HL-60 (cell line): ENCODE measurements at regions not wholly inside any gene's neighbourhood (a gene's known extent, or its start where the extent isn't known, plus 50 kb on each side); places are given as distances from the start of the nearest gene placed in this dataset.
"Not testable (repeated sequence)": the region's sequence is repeated elsewhere in the genome, so short reads cannot be mapped to it uniquely, and the experiment has no call there.

Source experiments
- DNase-seq, 2 experiments: peaks; one replicate each; pipeline ENCODE4 v3.0.0-alpha.2; 2010 to 2020; ENCODE audit warnings: low read depth in 1 of 2, low spot score in 1 of 2
- H3K27ac ChIP-seq: fragments of 250-450 bp; sonication (Bioruptor Pico); replicated peaks from 2 replicates; pipeline ENCODE4 v1.5.1; 2020; ENCODE audit warnings: mild to moderate bottlenecking, moderate library complexity
- H3K27me3 ChIP-seq: fragments of 250-450 bp; sonication (Bioruptor Pico); 2 replicates; pipeline ENCODE4 v1.5.1; 2021; ENCODE audit warnings: mild to moderate bottlenecking, moderate library complexity; ENCODE audit not compliant: insufficient read depth, poor library complexity, severe bottlenecking
- H3K4me3 ChIP-seq: replicated peaks from 2 replicates; pipeline ENCODE4 v1.5.1; 2011; ENCODE audit warnings: mild to moderate bottlenecking, control low read depth, low read length; ENCODE audit not compliant: insufficient read depth
- CTCF ChIP-seq: IDR thresholded peaks from one replicate; pipeline ENCODE4 v1.5.1; 2011; ENCODE audit warnings: low read length, control low read depth, inconsistent platforms; ENCODE audit not compliant: insufficient read depth
- GABPA ChIP-seq: IDR thresholded peaks from 2 replicates; pipeline ENCODE4 v1.6.1; 2012; ENCODE audit warnings: low read depth
- POLR2AphosphoS5 ChIP-seq: IDR thresholded peaks from 2 replicates; pipeline ENCODE4 v1.6.1; 2012; ENCODE audit warnings: low read depth
- REST ChIP-seq: IDR thresholded peaks from 2 replicates; pipeline ENCODE4 v1.6.1; 2012; ENCODE audit warnings: low read depth; ENCODE audit not compliant: insufficient replicate concordance
- SPI1 ChIP-seq: IDR thresholded peaks from 2 replicates; pipeline ENCODE4 v1.6.1; 2012; ENCODE audit warnings: low read depth, mild to moderate bottlenecking, borderline replicate concordance

- H3K27ac ChIP-seq = no peak overlapping the region
- no peaks in the 10 kb centered on the region for H3K27me3 ChIP-seq
- no peak overlapping the region for H3K4me3 ChIP-seq
- DNase-seq = no peak
- TF ChIP-seq REST = no peak
- no peak for TF ChIP-seq CTCF
- no peak for TF ChIP-seq POLR2AphosphoS5
- no peak for TF ChIP-seq GABPA
- TF ChIP-seq SPI1 = no peak
These were observed 1597.6 kb downstream of the EFNB2 start for GRCh38 chr13:104937881-104938280.

- Histone ChIP-seq H3K4me3 (no peak overlapping the region), H3K27ac (no peak overlapping the region), H3K27me3 (no peaks in the 10 kb centered on the region)
- DNase-seq = peak in 1 of 2 experiments; percentile 20
- TF ChIP-seq REST (no peak), SPI1 (no peak), POLR2AphosphoS5 (no peak), CTCF (no peak), GABPA (no peak)
These were observed 1599.2 kb downstream of the EFNB2 start for GRCh38 chr13:104936304-104936703.

- DNase-seq, H3K27ac ChIP-seq: not testable (repeated sequence)
These were observed 1614.9 kb downstream of the EFNB2 start for GRCh38 chr13:104920513-104920912.

GRCh38 chr13:104920091-104920490 is 1615.4 kb downstream of the EFNB2 start:
- no peak overlapping the region for H3K4me3 ChIP-seq
- no peaks in the 10 kb centered on the region for H3K27me3 ChIP-seq
- H3K27ac ChIP-seq = no peak overlapping the region
- TF ChIP-seq POLR2AphosphoS5 (no peak), GABPA (no peak)
- DNase-seq = no peak

More at GRCh38 chr13:104920513-104920912, 1614.9 kb downstream of the EFNB2 start:
- H3K27me3 ChIP-seq, H3K4me3 ChIP-seq: not testable (repeated sequence)

GRCh38 chr13:104900191-104900817 is 1635.2 kb downstream of the EFNB2 start:
- no peak overlapping the region for H3K4me3 ChIP-seq
- H3K27ac ChIP-seq = no peak overlapping the region
- TF ChIP-seq GABPA (no peak), POLR2AphosphoS5 (no peak), CTCF (no peak), REST (no peak), SPI1 (no peak)
- no peak for DNase-seq
- H3K27me3 ChIP-seq = no peaks in the 10 kb centered on the region
